K562 (cell line): ENCODE measurements at regions not wholly inside any gene's neighbourhood (a gene's known extent, or its start where the extent isn't known, plus 50 kb on each side); places are given as distances from the start of the nearest gene placed in this dataset.

Source experiments
- ATAC-seq: fragments of 200-7000 bp; cut with Tn5 transposase; 3 replicates; pipeline ENCODE4 v1.9.1; 2020; ENCODE audit warnings: moderate library complexity
- BruUV-seq: library from RNA; stranded (reverse); fragments of 400-500 nt; replicated peaks from 2 replicates; lab custom pipeline; 2021; lab: Mats Ljungman, UMichigan
- CTCF ChIA-PET: fragments of 300-600 bp; formaldehyde crosslinking; extraction: SDS; loops from one replicate; lab custom pipeline; 2021; ENCODE audit warnings: low intra/inter-chr PET ratio; lab: Yijun Ruan, JAX
- POLR2A ChIA-PET: fragments of 300-600, 350-650 bp; sonication (Branson Sonifier 250); formaldehyde crosslinking; extraction: SDS; loops from one replicate; lab custom pipeline; 2021; ENCODE audit warnings: antibody characterized with exemption, inconsistent platforms; lab: Yijun Ruan, JAX
- DNase-seq, 4 experiments: peaks; one replicate each; pipeline versions ENCODE4 v3.0.0 to v3.0.0-alpha.2; 2011 to 2018; ENCODE audit warnings: low spot score in 3 of 4, mixed read lengths in 3 of 4; ENCODE audit errors: extremely low read depth in 1 of 4
- FAIRE-seq: peaks from 2 replicates; lab custom pipeline; 2011; peaks lifted over from hg19 to GRCh38; lab: Jason Lieb, UNC
- H2AFZ ChIP-seq: 2 replicates; pipeline ENCODE4 v1.6.0; 2011; ENCODE audit warnings: low read depth, low read length, control low read depth, inconsistent platforms
- H3K27ac ChIP-seq: fragments of 200-600 bp; 3 replicates; pipeline ENCODE4 v1.8.0; 2011; ENCODE audit warnings: low read depth, mild to moderate bottlenecking, control low read depth, inconsistent platforms, low read length, moderate library complexity, mixed read lengths; ENCODE audit errors: extremely low read depth
- H3K27me3 ChIP-seq, 2 experiments: fragments of 300-600 bp in 1 of 2; 2 replicates in 1 of 2; 3 replicates in 1 of 2; pipeline versions ENCODE4 v1.6.0 to v1.8.0; 2011; ENCODE audit warnings: inconsistent platforms in 2 of 2, low read length in 2 of 2, mild to moderate bottlenecking in 1 of 2, mixed read lengths in 1 of 2, moderate library complexity in 1 of 2; ENCODE audit not compliant: control insufficient read depth in 2 of 2, insufficient read depth in 2 of 2
- H3K36me3 ChIP-seq: fragments of 300-600 bp; 3 replicates; pipeline ENCODE4 v1.8.0; 2011; ENCODE audit warnings: mild to moderate bottlenecking, low read length, inconsistent platforms; ENCODE audit not compliant: control insufficient read depth, insufficient read depth
- H3K4me1 ChIP-seq, 2 experiments: fragments of 200-600 bp in 1 of 2; replicated peaks in 1 of 2; 2 replicates in 1 of 2; 3 replicates in 1 of 2; pipeline versions ENCODE4 v1.5.1 to v1.8.0; 2011; ENCODE audit warnings: inconsistent platforms in 2 of 2, low read length in 2 of 2, mild to moderate bottlenecking in 1 of 2, mixed read lengths in 1 of 2, moderate library complexity in 1 of 2; ENCODE audit not compliant: control insufficient read depth in 2 of 2, insufficient read depth in 2 of 2
- H3K4me2 ChIP-seq: 2 replicates; pipeline ENCODE4 v1.6.1; 2011; ENCODE audit warnings: low read length, control low read depth, inconsistent platforms, mixed read lengths; ENCODE audit not compliant: insufficient read depth
- H3K4me3 ChIP-seq: fragments of 200-600 bp; sonication (generic), shearing (Covaris generic); 2 replicates; pipeline ENCODE4 v1.5.1; 2016; ENCODE audit warnings: control low read depth, inconsistent platforms
- H3K79me2 ChIP-seq: fragments of 200-600 bp; 3 replicates; pipeline ENCODE4 v1.8.0; 2011; ENCODE audit warnings: low read length, inconsistent platforms; ENCODE audit not compliant: control insufficient read depth, insufficient read depth
- H3K9ac ChIP-seq, 2 experiments: 2 replicates each; pipeline versions ENCODE4 v1.6.0 to v1.6.1; 2011; ENCODE audit warnings: low read depth in 2 of 2, low read length in 2 of 2, control low read depth in 1 of 2, inconsistent platforms in 1 of 2, mild to moderate bottlenecking in 1 of 2, mixed read lengths in 1 of 2; ENCODE audit not compliant: insufficient read depth in 1 of 2
- H3K9me1 ChIP-seq: one replicate; pipeline ENCODE4 v1.6.0; 2011; ENCODE audit warnings: inconsistent platforms, mild to moderate bottlenecking, low read length, moderate library complexity; ENCODE audit not compliant: control insufficient read depth, insufficient read depth
- H3K9me3 ChIP-seq: replicated peaks from 2 replicates; pipeline ENCODE4 v1.5.1; 2011; ENCODE audit warnings: low read depth, low read length, inconsistent platforms; ENCODE audit not compliant: control insufficient read depth, insufficient read depth
- H4K20me1 ChIP-seq: replicated peaks from 2 replicates; pipeline ENCODE4 v1.6.1; 2011; ENCODE audit warnings: low read length, inconsistent platforms, mixed read lengths; ENCODE audit not compliant: control insufficient read depth, insufficient read depth
- ARID2 ChIP-seq: fragments of 450-650 bp; IDR thresholded peaks from 2 replicates; pipeline ENCODE4 v1.6.1; 2017; ENCODE audit warnings: antibody characterized with exemption, mild to moderate bottlenecking
- CBX1 ChIP-seq: sonication (generic); IDR thresholded peaks from 2 replicates; pipeline ENCODE4 v1.6.1; 2016; ENCODE audit warnings: antibody characterized with exemption, low read depth, mild to moderate bottlenecking
- CBX5 ChIP-seq: IDR thresholded peaks from 2 replicates; pipeline ENCODE4 v1.6.1; 2014; ENCODE audit warnings: low read depth, borderline replicate concordance
- CC2D1A ChIP-seq: fragments of 450-650 bp; IDR thresholded peaks from 2 replicates; pipeline ENCODE4 v1.6.1; 2017; ENCODE audit warnings: mild to moderate bottlenecking
- DIDO1 ChIP-seq: fragments of 450-650 bp; IDR thresholded peaks from 2 replicates; pipeline ENCODE4 v1.6.1; 2016; ENCODE audit warnings: low read depth, missing biosample characterization, missing genetic modification characterization
- GATAD2B ChIP-seq: fragments of 450-650 bp; IDR thresholded peaks from 2 replicates; pipeline ENCODE4 v1.6.1; 2017; ENCODE audit warnings: mild to moderate bottlenecking, borderline replicate concordance
- GTF2F1 ChIP-seq: IDR thresholded peaks from 2 replicates; pipeline ENCODE4 v1.6.1; 2011; ENCODE audit warnings: low read depth, low read length, improper control_type of control experiment
- HDGF ChIP-seq: fragments of 450-650 bp; IDR thresholded peaks from 2 replicates; pipeline ENCODE4 v1.6.1; 2016
- HNRNPK ChIP-seq: fragments of 200-400 bp; formaldehyde crosslinking; IDR thresholded peaks from one replicate; pipeline ENCODE4 v1.6.1; 2018; ENCODE audit warnings: mild to moderate bottlenecking, low read depth, low read length; ENCODE audit not compliant: poor library complexity, severe bottlenecking
- KAT7 ChIP-seq: sonication (generic); formaldehyde crosslinking; IDR thresholded peaks from 2 replicates; pipeline ENCODE4 v1.8.0; 2022; ENCODE audit warnings: missing genetic modification reagents, mild to moderate bottlenecking, borderline replicate concordance
- POLR3A ChIP-seq: IDR thresholded peaks from 2 replicates; pipeline ENCODE4 v1.6.1; 2011; ENCODE audit warnings: borderline replicate concordance, mild to moderate bottlenecking, moderate library complexity; ENCODE audit not compliant: insufficient read length, insufficient read depth; ENCODE audit errors: extremely low read depth
- XRCC5 ChIP-seq: fragments of 200-400 bp; formaldehyde crosslinking; IDR thresholded peaks from 2 replicates; pipeline ENCODE4 v1.6.1; 2017; ENCODE audit warnings: low read depth, mild to moderate bottlenecking, low read length
- ZNF212 ChIP-seq: fragments of 450-650 bp; formaldehyde crosslinking; IDR thresholded peaks from 2 replicates; pipeline ENCODE4 v1.4.0; 2020; ENCODE audit warnings: mild to moderate bottlenecking
- WGBS: fragments of 100-300 bp; shearing (Covaris generic); methylation state at CpG from one replicate; pipeline ENCODE4 v1.1.6; 2016; ENCODE audit warnings: low coverage, mixed read lengths; ENCODE audit not compliant: insufficient coverage; ENCODE audit errors: missing lambda C conversion rate; 5-methylcytosine and 5-hydroxymethylcytosine counted together
- in situ Hi-C: fragments of 300-500 bp; cut with MboI; formaldehyde crosslinking; loops from 4 replicates; pipeline ENCODE4 v1.15.0; 2018; ENCODE audit warnings: inconsistent platforms, mixed read lengths
- intact Hi-C: fragments of 100-400 bp; cut with micrococcal nuclease; formaldehyde crosslinking; loops from 2 replicates; pipeline ENCODE4 v1.14.2; 2022
- TF ChIP-seq, protein P1 (sequence below): fragments of 150-350 bp; conservative IDR thresholded peaks from 2 replicates; pipeline ENCODE4 v1.6.1; 2014; ENCODE audit warnings: low read length
- TF ChIP-seq, protein P2 (sequence below): fragments of 450-650 bp; formaldehyde crosslinking; IDR thresholded peaks from 2 replicates; pipeline ENCODE4 v1.4.0; 2022; ENCODE audit warnings: missing genetic modification characterization

DNA sequence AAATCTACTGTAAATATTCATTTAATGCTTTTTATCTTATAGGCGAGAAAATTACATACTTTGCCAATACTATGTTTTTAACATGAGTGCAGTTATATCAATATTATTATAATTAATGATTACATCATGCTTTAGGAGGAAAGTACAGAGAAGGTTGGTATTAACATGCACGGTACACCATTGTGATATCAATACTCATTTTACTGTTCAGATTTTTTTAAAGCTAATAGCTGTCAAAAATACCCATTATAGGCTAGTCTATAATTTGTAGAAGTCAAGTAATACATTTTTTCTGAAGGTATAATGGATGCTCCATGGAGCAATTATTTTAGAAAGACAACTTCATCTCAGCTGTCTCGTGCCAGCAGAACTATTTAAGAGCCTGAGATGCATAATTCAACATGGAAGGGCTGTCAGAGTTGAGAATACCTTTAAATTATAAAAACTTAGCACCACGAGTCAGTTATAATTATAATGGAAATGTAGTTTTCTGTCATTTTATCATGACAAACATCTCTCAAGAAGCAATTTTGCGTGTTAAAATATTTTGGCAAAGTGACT is 1641.7 kb upstream of the ACVR2A start:
- ATAC-seq (no peak), DNase-seq (no peak), FAIRE-seq (no peak)
- no peak overlapping the region for H3K9ac ChIP-seq
- intact Hi-C loops: no loop called here
- H3K9me3 ChIP-seq: no peaks in the 10 kb centered on the region
- no peaks in the 10 kb centered on the region for H3K4me1 ChIP-seq
- ChIA-PET CTCF (no interaction called here), POLR2A (no interaction called here)
- in situ Hi-C loops: no loop called here
- no TSS peak for BruUV-seq
- H2AFZ ChIP-seq: no peak overlapping the region
- no peak for TF ChIP-seq CC2D1A
- no peak for TF ChIP-seq CBX5
- TF ChIP-seq DIDO1 (tag): no peak
- TF ChIP-seq ZNF212 (CRISPR knock-in tag): no peak
- TF ChIP-seq POLR3A: no peak
- no peak for TF ChIP-seq KAT7 (CRISPR knock-in tag)
- TF ChIP-seq GATAD2B: no peak
- no peak for TF ChIP-seq HDGF
- no peak for TF ChIP-seq GTF2F1
- TF ChIP-seq CBX1: no peak
- TF ChIP-seq, protein P1, sequence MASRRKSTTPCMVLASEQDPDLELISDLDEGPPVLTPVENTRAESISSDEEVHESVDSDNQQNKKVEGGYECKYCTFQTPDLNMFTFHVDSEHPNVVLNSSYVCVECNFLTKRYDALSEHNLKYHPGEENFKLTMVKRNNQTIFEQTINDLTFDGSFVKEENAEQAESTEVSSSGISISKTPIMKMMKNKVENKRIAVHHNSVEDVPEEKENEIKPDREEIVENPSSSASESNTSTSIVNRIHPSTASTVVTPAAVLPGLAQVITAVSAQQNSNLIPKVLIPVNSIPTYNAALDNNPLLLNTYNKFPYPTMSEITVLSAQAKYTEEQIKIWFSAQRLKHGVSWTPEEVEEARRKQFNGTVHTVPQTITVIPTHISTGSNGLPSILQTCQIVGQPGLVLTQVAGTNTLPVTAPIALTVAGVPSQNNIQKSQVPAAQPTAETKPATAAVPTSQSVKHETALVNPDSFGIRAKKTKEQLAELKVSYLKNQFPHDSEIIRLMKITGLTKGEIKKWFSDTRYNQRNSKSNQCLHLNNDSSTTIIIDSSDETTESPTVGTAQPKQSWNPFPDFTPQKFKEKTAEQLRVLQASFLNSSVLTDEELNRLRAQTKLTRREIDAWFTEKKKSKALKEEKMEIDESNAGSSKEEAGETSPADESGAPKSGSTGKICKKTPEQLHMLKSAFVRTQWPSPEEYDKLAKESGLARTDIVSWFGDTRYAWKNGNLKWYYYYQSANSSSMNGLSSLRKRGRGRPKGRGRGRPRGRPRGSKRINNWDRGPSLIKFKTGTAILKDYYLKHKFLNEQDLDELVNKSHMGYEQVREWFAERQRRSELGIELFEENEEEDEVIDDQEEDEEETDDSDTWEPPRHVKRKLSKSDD: no peak
- TF ChIP-seq, protein P2, sequence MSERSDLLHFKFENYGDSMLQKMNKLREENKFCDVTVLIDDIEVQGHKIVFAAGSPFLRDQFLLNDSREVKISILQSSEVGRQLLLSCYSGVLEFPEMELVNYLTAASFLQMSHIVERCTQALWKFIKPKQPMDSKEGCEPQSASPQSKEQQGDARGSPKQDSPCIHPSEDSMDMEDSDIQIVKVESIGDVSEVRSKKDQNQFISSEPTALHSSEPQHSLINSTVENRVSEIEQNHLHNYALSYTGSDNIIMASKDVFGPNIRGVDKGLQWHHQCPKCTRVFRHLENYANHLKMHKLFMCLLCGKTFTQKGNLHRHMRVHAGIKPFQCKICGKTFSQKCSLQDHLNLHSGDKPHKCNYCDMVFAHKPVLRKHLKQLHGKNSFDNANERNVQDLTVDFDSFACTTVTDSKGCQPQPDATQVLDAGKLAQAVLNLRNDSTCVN (CRISPR knock-in tag): no peak
- no peak for TF ChIP-seq XRCC5
- TF ChIP-seq ARID2: no peak
- no peak for TF ChIP-seq HNRNPK
- H4K20me1 ChIP-seq: no peaks in the 10 kb centered on the region
- H3K4me3 ChIP-seq: no peak overlapping the region
- H3K9me1 ChIP-seq: no peaks in the 10 kb centered on the region
- H3K27ac ChIP-seq: no peak overlapping the region
- no peak overlapping the region for H3K4me2 ChIP-seq
- no peaks in the 10 kb centered on the region for H3K27me3 ChIP-seq
- WGBS: 2% methylated on average over 5 of the region's 5 CpGs
- H3K36me3 ChIP-seq: no peaks in the 10 kb centered on the region
- no peaks in the 10 kb centered on the region for H3K79me2 ChIP-seq
